ENCODE measurements at regions not wholly inside any gene's neighbourhood (a gene's known extent, or its start where the extent isn't known, plus 50 kb on each side); places are given as distances from the start of the nearest gene placed in this dataset.

- TF ChIP-seq CTCF (IDR thresholded peaks at IDR 0.05) (no peak), POLR2A (IDR thresholded peaks at IDR 0.05) (no peak)
Observed at GRCh38 chr4:43112139-43112538, 219.6 kb downstream of the GRXCR1 start.
